ENCODE measurements at regions not wholly inside any gene's neighbourhood (a gene's known extent, or its start where the extent isn't known, plus 50 kb on each side); places are given as distances from the start of the nearest gene placed in this dataset.
A peak's percentile ranks its signal among the peaks of the same experiment; 100 is the strongest.

DNA sequence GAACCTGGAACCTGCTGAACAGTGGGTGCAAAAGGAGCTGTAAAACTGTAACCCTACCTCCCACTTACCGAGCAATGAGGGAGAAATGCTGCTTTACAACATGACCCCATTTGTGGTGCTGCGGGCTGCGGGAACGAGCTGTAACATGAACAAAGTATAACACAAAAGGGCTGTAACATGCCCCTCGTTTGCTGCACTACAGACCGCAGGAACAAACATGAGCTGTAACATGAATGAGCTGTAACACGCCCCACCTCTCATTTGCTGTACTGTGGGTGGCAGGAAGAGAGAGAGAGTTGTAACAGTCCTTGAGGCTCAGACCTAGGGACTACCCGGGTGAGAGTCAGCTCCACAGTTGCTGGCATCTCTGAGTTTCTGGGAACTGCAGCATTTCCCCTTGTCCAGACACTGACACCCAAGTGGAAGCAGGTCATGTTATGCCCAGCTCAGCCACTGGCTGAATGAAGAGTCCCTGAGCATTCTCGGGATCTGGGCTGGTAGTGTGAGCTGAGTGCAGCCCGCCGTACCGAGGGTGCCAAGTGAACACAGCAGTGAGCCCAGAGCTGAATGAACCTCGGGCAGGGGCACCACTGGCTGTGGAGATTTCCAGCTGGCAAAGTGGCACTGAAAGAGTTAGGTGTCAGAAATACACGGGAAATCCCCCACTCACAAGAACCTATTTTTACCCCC, 1385.3 kb upstream of the SPRY2 start:
- FAIRE-seq = no peak

DNA sequence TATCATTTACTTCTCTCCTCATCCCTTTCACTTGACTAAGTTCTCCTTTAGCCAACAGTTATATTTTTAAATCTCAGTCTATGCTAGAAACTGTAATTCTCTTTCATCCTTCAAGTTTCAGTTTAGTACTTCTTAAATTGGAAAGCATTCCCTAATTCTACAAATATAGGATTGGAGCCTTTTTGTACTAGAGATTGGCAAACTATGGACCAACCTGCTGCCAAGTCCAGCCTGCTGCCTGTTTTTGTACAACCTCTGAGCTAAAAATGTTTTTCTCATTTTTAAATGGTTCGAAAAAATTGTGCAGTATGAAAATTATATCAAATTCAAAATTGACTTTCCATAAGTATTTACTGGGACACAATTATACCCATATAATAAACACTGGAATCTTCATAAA, 1381.5 kb upstream of the SPRY2 start:
- no peak for FAIRE-seq

DNA sequence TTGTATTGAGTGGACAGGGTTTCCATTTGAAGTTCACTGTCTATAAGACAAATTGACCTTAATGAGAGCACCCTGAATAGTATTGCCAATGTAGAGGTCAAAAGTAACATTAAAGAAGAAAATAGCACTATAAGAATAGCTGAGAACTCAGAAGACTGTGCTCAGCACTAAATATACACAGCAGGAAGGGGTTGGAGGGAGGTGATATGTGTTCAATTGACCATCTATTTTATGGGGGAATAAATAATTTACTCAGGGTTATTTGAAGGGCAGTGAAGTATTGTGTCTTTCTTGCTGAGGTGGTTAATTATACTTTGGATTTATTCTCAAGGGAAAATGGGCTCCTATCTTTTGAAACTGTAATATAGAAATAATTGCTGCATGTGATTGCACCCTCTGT, 1380.5 kb upstream of the SPRY2 start:
- no peak for FAIRE-seq

DNA sequence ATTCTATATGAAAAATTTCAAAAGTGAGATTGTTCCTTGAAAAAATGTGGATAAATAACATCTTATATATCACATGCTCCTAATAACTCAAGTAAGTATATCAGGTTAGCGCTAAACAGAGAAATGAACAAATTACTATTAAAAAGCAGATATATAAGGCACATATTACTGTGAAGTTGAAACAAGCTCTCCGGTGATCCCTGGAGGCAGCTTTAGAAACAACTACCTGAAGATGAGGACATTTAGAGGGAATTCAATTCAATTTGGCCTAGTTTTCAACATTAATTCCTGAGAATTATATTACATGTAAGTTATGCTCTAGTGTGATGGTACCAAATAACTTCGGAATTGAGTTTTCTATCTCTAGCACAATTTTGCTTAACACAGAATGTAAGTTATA, 1373.6 kb upstream of the SPRY2 start:
- peak; percentile 51 for FAIRE-seq

DNA sequence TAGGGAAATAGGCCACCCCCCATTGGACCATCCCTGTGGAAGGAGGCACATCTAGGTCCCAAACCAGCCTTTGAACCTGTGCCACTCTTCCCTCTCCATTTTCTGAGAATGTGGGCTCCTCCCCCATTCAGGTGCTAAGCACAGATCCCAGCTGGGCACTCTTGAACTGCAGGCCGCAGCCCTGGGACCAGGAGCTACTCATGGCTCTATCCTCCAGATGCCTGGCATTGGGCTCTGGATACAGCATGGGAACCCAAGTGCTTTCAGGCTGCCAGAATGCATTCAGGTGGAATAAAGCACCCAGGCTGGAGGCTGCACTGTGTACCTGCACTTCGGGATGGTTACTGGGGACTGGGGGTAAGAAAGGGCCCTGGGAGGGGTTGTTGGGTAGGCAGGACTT, 1372.3 kb upstream of the SPRY2 start:
- FAIRE-seq = no peak

DNA sequence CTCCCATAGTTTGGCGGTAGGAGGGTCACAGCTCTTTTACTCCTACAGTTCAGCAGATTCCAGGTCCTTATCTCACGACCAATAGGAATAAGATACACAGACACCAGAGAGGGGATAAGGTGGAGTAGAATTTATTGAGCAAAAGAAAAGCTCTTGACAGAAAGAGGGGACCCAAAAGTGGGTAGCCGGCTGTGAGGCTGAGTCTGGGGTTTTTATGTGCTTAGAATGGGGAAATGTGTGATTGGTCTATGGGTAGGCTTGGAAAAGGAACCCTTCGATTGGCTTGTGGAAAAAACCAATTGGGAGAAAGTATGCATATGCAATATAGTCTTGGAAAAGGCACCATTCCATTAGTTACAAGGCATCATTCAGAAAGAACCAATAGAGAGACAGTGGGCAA, 1356.9 kb upstream of the SPRY2 start:
- no peak for FAIRE-seq

DNA sequence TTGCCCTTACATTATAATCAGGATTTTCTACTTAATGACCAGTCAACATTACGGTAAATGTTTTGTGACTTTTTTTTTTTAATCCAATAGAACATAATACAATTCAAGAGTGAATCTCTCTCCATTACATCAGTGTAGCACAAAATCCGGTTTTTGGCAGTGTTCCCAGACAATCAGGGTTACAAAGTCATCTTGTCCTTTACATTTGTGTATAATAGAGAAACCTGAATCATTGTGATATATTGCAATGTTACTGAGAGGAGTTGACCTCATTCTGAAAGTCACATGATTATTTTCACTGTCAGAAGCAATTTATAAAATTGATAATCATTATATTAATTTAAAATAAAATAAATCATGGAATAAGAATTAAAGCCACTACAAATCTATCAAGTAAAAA, 1346.0 kb upstream of the SPRY2 start:
- FAIRE-seq = peak; percentile 65

DNA sequence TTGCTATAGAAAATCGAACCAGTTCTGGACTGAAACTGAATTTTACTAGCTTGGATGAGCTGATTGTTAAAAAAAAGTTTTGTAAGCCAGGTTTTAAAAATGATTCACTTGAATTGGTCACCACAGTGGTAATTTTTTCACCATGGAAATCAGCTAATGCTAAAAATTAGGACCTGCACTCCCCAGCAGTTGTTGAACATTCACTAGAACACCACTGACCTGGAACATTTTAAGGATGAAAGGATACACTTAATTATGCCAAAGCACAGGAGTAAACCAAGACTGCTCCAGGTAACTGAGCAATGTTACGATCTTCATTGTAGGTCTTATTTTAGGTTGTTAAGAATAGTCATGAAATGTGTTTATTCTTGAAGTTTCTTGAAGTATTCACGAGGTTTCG, 1342.6 kb upstream of the SPRY2 start:
- FAIRE-seq = no peak

DNA sequence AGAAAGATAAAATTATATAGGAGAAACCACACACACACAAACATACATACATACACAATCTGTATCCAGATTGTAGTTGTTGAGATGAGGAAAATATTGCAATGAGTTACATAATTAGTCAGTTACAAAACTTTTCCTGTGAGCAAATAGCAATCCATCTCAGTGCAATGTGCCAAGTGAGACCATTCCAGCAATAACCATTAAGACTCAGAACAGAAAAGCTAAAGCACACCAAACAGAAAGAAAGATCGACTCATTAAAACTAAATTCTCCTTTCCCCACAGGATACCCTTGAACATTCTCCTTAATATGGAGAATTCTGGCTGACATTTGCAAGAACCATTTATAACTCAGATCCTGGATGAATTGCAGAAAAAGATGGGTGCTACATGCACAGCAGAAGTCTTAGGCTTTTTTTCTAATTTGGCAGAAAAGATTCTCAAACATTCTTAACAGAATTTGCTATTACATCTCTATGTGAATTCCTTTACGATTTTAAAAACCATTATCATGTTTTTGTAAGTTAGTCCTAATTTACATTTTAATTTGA, 1341.2 kb upstream of the SPRY2 start:
- FAIRE-seq = no peak

DNA sequence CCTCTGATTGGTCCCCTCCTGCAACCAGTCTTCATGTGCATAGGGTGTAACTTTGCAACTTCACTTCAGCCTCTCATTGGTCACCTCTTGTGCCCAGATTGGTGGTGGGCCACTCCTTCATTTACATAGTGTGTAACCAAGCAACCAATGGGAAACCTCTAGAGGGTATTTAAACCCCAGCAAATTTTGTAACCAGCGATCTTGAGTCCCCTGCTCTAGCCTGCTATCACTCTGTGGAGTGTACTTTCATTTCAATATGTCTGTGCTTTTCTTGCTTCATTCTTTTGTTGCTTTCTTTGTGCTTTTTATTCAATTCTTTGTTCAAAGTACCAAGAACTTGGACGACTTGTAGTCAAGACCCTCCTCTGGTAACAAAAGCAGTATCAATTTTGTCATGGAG, 1336.9 kb upstream of the SPRY2 start:
- no peak for FAIRE-seq

DNA sequence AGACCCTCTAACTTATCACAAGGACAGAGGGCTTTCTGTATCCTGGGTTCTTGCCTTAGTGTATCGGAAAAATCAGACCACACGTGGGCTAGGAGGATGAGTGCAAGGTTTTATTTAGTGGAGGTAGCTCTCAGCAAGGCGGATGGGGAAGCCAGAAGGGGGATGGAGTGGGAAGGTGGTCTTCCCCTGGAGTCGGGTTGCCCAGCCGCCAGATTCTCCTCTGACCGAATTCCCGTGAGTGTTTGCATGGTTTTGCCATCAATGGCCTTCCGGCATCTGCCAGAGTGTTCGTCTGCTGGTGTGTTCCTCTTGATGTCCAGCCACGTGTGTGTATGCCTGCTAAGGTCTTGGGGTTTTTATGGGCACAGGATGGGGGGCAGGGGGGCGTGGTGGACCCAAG, 1335.1 kb upstream of the SPRY2 start:
- FAIRE-seq = no peak

DNA sequence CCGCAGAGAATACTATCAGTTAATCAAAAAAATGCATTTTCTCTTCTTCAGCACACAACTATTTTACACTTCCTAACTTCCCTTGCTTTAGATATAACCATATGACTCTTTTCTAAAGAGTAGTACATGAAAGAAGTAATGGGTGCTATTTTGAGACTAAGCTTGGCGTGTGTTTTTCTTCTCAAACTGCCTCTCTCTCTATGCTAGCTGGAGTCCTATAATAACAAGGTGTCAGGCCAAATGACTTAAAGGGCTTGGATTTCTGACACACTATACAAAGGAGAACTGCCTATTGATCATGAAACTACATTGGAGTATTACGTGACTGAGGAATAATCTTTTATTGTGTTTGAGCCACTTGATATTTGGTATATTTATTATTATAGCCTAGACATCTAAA, 1330.1 kb upstream of the SPRY2 start:
- no peak for FAIRE-seq

DNA sequence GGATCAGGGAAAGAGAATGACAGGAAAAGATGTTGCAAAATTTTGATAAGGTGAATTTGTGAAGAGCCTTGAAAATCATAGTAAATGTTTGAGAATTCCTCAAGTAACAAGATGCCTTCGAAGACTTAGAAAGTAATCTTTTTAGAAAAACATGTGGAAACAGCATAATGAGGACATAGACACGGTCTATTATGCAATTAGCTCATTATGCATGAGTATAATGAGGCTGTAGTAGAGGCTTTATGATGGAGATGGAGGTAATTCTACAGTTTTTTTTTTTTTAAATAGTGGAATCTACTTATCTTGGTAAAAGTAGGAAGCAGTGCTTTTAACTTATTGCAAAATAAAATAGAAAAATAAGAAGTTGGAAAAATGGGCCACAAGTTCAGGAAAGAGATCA, 1329.1 kb upstream of the SPRY2 start:
- no peak for FAIRE-seq

DNA sequence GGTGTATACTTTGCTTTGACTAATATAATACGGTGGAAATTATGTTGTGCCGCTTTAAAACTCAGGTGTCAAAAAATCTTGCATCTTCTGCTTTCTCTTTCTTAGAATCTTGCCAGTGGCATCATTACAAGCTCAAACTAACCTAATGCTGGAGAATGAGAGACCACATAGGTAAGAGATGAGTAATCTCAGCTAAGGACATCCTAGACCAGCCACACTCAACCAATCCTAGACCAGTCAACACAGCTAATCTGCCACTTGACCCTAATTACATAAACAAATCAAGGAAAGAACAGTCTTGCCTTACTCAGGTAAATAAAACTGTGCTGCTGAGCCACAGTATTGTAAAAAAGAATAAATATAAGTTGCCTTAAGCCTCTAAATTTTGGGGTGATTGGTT, 1323.9 kb upstream of the SPRY2 start:
- FAIRE-seq = no peak

DNA sequence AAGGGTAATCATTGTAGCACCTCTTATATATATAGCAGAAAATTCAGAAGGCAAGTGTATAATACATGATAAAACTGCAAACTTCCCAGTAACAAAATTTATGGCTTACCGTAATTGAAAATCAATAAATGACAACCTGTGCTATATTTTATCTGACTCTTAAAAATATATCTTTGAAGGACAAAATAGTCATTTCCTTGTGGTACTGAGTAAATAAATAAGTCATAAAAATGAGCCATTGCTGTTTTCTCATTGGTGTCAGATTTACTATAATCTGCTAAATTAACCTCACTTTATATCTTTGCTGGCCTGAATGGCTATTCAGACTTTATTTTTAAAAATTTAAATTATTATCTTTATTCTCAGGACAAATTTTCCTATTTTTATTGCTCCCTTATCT, 1319.1 kb upstream of the SPRY2 start:
- FAIRE-seq = no peak

DNA sequence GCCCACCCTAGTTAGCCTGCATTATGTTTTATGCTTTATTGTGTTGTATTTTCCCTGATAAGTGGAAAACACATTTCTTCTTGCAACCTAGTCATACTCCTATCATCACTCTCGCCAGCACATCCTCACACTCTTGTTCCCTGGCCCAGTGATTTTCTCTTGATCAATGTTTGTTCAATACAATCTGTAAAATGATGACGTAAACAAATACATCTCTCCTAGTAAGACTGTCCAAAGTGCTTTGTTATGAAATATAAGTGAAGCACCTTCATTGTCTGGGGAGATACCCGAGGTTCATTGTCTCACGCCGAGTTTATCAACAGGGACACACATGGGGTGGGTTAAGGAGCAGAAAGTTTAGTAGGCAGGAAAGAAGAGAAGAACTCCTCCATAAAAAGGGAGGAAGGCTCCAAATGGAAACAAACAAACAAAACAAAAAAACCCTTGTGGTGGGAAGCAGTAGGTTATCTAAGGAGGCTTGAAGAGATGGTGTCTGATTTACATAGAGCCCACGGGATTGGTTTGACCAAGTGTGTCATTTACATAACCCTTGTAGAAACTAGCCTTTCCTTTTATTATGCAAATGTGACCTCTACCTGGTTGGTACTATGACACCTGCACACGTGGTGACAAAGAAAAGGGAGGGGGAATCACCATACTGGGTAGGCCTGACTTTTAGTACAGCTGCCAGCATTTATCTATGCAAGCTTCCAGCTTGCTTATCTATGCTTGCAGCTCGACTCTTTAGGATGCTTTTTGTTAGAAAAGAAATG, 1317.9 kb upstream of the SPRY2 start:
- no peak for FAIRE-seq

DNA sequence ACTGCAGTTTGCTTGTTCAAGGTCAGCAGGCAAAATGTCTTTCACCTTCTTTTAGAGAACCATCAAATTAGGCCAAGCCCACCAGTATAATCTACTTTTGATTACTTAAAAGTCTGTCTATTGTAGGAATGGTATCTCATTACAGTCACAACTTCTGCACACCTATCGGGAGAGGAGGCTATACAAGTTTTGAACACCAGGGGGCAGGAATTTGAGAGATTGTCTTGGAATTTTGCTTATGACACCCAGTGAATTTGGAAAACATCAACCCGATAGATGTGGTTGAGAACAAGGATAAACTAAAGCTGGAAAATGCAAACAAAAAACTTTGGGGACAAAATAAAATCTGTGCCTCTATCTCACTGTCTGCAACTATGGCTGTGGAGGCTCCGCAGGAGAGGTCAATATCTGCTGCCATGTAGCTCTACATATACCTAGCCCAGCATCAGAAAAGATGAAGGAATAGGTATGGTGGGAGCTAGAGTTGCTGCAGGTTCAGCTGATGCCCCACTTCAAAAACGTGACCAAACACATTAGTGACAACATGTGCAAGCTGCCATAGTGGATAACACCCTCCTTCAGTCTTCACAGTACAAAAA, 1299.2 kb upstream of the SPRY2 start:
- no peak for FAIRE-seq

DNA sequence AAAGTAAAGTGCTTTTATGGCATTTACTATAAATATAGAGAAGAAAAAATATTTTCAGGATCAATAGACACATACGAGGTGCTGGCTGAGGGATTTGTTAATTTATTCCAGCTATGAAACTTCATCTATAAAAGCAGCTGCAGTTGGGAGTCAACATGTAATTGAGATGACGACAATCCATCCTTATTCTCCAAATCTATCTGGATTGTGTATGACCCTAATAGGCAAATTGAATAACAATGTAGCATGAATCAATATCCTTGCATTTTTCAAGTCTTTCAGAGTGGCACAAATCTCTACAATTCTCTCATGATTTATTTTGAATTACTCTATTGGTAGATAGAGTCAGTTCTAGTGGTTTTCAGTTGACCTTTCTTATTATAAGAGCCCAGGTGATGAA, 1296.5 kb upstream of the SPRY2 start:
- FAIRE-seq = no peak

DNA sequence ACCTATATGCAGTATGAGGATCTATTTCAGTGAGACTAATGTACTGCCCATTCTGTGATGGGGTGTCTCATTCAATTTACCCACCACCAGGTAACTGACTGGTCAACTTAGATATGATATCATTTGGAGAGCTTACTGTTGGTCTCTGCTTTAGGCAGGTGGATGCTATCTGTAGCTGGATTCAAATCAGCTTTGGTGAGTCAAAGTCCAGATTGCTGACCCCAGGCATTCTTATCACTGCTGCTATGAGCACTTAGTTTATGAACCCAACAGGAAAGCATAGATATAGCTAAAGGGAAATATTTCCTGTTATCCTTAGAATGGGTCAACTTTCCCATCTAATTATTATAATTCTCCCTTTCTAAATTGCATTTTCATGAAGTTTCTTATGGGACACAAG, 1295.2 kb upstream of the SPRY2 start:
- FAIRE-seq = no peak

DNA sequence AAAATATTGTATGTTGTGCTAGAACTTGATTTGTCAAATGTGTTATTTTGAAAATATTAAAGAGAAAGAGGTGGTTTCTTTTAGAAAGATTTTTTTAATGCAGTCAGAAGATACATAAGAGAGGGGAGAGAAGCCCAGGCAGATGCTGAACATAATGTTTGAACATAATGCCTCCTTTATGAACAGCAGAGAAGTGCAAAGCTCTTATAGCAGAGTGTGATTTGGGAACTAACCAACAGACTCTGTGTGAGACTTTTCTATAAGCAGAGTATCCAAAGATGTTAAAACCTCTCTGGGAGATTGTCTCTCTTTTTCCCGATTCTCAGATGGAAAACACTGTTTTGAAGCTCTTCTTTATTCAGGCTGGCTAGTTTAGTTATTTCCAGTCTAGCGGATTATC, 1274.1 kb upstream of the SPRY2 start:
- FAIRE-seq = no peak

DNA sequence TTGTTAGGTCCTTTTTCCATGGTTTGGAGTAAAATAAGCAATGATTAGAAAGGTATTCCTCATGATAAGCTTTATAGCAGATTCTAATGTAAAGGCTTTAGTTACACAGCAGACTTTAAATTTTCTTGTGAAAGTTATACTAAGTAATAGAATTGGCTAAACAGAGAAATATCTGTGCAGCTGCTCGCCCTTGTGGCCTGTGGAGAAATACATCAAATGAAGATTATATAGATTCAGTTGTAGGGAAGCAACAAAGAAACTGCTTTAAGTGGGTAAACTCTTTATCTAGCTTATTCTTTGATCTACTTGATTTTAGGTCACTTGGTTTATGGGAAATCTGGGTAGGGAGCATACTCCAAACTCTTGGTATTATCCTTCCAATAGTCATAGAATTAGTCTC, 1269.7 kb upstream of the SPRY2 start:
- no peak for FAIRE-seq

DNA sequence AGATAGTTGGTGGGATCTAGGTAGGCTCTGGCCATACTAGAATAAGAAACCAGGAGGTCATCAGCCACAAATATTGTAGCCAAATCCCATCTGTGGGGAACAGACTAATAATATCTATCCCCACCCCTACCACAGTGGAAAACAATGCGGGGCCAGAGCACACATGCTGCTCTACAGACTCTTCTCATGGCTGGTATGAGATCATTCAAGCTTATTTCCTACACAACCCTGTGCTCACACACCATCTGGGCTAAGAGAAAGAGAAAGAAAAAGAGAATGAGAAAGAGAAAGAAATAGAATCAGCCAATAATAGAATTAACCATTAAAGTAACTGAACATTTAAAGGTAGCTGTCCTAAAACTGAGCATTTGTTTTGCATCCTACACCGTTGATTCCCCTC, 1268.4 kb upstream of the SPRY2 start:
- FAIRE-seq = no peak

DNA sequence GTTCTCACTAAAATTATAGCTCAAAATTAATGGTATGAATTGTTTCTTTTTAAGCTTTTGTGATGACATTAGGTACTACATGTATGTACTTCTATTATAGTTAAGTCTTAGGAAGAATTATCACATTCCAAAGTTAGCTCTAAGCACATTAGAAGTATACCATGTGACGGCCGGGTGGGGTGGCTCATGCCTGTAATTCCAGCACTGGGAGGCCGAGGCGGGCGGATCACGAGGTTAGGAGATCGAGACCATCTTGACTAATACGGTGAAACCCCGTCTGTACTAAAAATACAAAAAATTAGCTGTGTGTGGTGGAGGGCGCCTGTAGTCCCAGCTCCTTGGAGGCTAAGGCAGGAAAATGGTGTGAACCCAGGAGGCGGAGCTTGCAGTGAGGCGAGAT, 1265.1 kb upstream of the SPRY2 start:
- FAIRE-seq = no peak

DNA sequence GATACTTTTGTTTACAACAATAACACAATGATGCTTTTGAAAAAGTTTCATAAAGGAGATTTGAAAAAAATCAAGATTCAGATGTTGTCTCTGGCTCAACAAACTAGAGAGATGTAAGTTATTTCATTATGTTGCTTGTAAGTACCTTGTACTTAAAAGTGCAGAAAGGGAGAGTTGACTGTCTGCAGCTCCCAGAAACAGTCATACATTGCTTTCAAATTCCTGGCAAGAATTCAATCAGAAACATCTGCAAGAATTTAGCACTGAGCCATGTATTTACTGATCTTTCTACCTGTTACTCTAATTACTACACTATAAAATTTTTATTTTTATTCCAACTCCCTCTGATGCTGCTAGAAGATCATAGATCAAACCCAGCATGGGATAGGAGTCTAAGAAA, 1261.3 kb upstream of the SPRY2 start:
- no peak for FAIRE-seq

Data from A204.1 (cell line).